HCT116 (cell line): ENCODE measurements at regions not wholly inside any gene's neighbourhood (a gene's known extent, or its start where the extent isn't known, plus 50 kb on each side); places are given as distances from the start of the nearest gene placed in this dataset.
"Not testable (repeated sequence)": the region's sequence is repeated elsewhere in the genome, so short reads cannot be mapped to it uniquely, and the experiment has no call there.

Experiments
- CBX3 ChIP-seq: IDR thresholded peaks from 2 replicates; pipeline ENCODE4 v1.6.1; 2012; ENCODE audit warnings: low read depth
- CEBPB ChIP-seq: IDR thresholded peaks from 2 replicates; pipeline ENCODE4 v1.6.1; 2012; ENCODE audit warnings: low read depth
- ELF1 ChIP-seq: IDR thresholded peaks from 2 replicates; pipeline ENCODE4 v1.6.1; 2012; ENCODE audit warnings: low read depth, borderline replicate concordance
- EZH2 ChIP-seq: fragments of 200-600 bp; sonication (generic); IDR thresholded peaks from 2 replicates; pipeline ENCODE4 v1.6.1; 2017; ENCODE audit warnings: antibody characterized with exemption, mixed run types
- EZH2phosphoT487 ChIP-seq: fragments of 200-600 bp; IDR thresholded peaks from 2 replicates; pipeline ENCODE4 v1.6.1; 2018; ENCODE audit warnings: antibody characterized with exemption, borderline replicate concordance
- JUND ChIP-seq: IDR thresholded peaks from 2 replicates; pipeline ENCODE4 v1.6.1; 2012
- POLR2A ChIP-seq: IDR thresholded peaks from 2 replicates; pipeline ENCODE4 v1.7.0; 2011; ENCODE audit warnings: borderline replicate concordance; ENCODE audit not compliant: insufficient read depth, insufficient read length; ENCODE audit errors: extremely low read depth
- RAD21 ChIP-seq: IDR thresholded peaks from 2 replicates; pipeline ENCODE4 v1.6.1; 2012; ENCODE audit warnings: low read depth, mild to moderate bottlenecking
- SP1 ChIP-seq: IDR thresholded peaks from 2 replicates; pipeline ENCODE4 v1.6.1; 2012; ENCODE audit warnings: low read depth
- ZFX ChIP-seq: fragments of 450-650 bp; IDR thresholded peaks from 2 replicates; pipeline ENCODE4 v1.6.1; 2017
- TF ChIP-seq, protein P1 (sequence below), 3 experiments: fragments of 200-600 bp in 1 of 3; sonication (generic) in 1 of 3; IDR thresholded peaks in 2 of 3; conservative IDR thresholded peaks in 1 of 3; 2 replicates each; pipeline ENCODE4 v1.5.1; 2012 to 2017; ENCODE audit warnings: low read depth in 2 of 3, low read length in 2 of 3, antibody characterized with exemption in 1 of 3, borderline replicate concordance in 1 of 3, control low read depth in 1 of 3, mild to moderate bottlenecking in 1 of 3, mixed read lengths in 1 of 3, mixed run types in 1 of 3, moderate library complexity in 1 of 3; ENCODE audit not compliant: insufficient read depth in 1 of 3
- TF ChIP-seq, protein P2 (sequence below): IDR thresholded peaks from 2 replicates; pipeline ENCODE4 v1.6.1; 2012; ENCODE audit warnings: low read depth
- TF ChIP-seq, protein P3 (sequence below): IDR thresholded peaks from 2 replicates; pipeline ENCODE4 v1.6.1; 2012

DNA sequence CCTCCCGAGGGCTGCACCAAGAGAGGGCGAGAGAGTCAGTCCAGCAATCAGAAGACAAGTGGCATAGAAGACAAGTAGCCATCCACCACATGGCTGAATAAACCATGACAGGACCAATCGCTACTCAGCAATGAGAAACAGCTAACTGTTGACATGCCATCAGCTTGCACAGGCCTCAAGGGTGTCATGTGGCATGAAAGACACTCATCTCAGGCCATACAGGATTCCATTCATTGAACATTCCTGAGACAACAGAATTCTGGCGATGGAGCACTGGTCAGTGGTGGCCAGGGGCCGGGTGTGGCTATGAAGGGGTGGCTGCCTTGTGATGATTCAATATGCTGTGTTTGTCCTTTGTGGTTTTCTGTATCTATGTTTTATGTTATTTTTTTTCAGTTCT lies 182.0 kb downstream of the ADRA2C start:
- not testable (repeated sequence) for TF ChIP-seq SP1, EZH2phosphoT487, JUND, POLR2A, CEBPB, ELF1, RAD21, ZFX, EZH2, CBX3
- TF ChIP-seq, protein P1, sequence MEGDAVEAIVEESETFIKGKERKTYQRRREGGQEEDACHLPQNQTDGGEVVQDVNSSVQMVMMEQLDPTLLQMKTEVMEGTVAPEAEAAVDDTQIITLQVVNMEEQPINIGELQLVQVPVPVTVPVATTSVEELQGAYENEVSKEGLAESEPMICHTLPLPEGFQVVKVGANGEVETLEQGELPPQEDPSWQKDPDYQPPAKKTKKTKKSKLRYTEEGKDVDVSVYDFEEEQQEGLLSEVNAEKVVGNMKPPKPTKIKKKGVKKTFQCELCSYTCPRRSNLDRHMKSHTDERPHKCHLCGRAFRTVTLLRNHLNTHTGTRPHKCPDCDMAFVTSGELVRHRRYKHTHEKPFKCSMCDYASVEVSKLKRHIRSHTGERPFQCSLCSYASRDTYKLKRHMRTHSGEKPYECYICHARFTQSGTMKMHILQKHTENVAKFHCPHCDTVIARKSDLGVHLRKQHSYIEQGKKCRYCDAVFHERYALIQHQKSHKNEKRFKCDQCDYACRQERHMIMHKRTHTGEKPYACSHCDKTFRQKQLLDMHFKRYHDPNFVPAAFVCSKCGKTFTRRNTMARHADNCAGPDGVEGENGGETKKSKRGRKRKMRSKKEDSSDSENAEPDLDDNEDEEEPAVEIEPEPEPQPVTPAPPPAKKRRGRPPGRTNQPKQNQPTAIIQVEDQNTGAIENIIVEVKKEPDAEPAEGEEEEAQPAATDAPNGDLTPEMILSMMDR (IDR thresholded peaks at IDR 0.05 in 2 of 3, conservative IDR thresholded peaks at IDR 0.05 in 1 of 3; ENCODE audit: borderline replicate concordance in 1 of 3, insufficient read depth in 1 of 3, low read depth in 2 of 3, low read length in 2 of 3) = not testable (repeated sequence)
- TF ChIP-seq, protein P2, sequence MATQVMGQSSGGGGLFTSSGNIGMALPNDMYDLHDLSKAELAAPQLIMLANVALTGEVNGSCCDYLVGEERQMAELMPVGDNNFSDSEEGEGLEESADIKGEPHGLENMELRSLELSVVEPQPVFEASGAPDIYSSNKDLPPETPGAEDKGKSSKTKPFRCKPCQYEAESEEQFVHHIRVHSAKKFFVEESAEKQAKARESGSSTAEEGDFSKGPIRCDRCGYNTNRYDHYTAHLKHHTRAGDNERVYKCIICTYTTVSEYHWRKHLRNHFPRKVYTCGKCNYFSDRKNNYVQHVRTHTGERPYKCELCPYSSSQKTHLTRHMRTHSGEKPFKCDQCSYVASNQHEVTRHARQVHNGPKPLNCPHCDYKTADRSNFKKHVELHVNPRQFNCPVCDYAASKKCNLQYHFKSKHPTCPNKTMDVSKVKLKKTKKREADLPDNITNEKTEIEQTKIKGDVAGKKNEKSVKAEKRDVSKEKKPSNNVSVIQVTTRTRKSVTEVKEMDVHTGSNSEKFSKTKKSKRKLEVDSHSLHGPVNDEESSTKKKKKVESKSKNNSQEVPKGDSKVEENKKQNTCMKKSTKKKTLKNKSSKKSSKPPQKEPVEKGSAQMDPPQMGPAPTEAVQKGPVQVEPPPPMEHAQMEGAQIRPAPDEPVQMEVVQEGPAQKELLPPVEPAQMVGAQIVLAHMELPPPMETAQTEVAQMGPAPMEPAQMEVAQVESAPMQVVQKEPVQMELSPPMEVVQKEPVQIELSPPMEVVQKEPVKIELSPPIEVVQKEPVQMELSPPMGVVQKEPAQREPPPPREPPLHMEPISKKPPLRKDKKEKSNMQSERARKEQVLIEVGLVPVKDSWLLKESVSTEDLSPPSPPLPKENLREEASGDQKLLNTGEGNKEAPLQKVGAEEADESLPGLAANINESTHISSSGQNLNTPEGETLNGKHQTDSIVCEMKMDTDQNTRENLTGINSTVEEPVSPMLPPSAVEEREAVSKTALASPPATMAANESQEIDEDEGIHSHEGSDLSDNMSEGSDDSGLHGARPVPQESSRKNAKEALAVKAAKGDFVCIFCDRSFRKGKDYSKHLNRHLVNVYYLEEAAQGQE = not testable (repeated sequence)
- TF ChIP-seq, protein P3, sequence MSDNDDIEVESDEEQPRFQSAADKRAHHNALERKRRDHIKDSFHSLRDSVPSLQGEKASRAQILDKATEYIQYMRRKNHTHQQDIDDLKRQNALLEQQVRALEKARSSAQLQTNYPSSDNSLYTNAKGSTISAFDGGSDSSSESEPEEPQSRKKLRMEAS = not testable (repeated sequence)
